IMR-90 (cell line): ENCODE measurements at regions not wholly inside any gene's neighbourhood (a gene's known extent, or its start where the extent isn't known, plus 50 kb on each side); places are given as distances from the start of the nearest gene placed in this dataset.

Source experiments
- ATAC-seq: fragments of 200-7000 bp; cut with Tn5 transposase; 2 replicates; pipeline ENCODE4 v1.9.1; 2020; ENCODE audit warnings: low read depth, mild to moderate bottlenecking, moderate library complexity
- BruUV-seq: library from RNA; stranded (reverse); fragments of 400-500 nt; replicated peaks from 2 replicates; lab custom pipeline; 2021; lab: Mats Ljungman, UMichigan
- CTCF ChIA-PET: fragments of 300-600 bp; formaldehyde crosslinking; extraction: SDS; loops from one replicate; lab custom pipeline; 2021; ENCODE audit warnings: antibody characterized with exemption; lab: Yijun Ruan, JAX
- POLR2A ChIA-PET: fragments of 300-600 bp; sonication (Branson Sonifier 250); formaldehyde crosslinking; loops from one replicate; lab custom pipeline; 2022; ENCODE audit warnings: antibody characterized with exemption; ENCODE audit not compliant: unreplicated experiment; lab: Charles Lee
- DNase-seq: peaks from one replicate; pipeline ENCODE4 v3.0.0; 2013
- H2AFZ ChIP-seq: replicated peaks from 2 replicates; pipeline ENCODE3; 2013; ENCODE audit warnings: low read length, mild to moderate bottlenecking; ENCODE audit not compliant: poor library complexity
- H2AK5ac ChIP-seq: 2 replicates; pipeline ENCODE4 v1.6.1; 2013; ENCODE audit warnings: low read depth, low read length, inconsistent platforms
- H2AK9ac ChIP-seq: replicated peaks from 2 replicates; pipeline ENCODE3; 2013; ENCODE audit warnings: mild to moderate bottlenecking, low read depth, low read length, moderate library complexity; ENCODE audit not compliant: poor library complexity
- H2BK120ac ChIP-seq: 2 replicates; pipeline ENCODE4 v1.6.1; 2013; ENCODE audit warnings: low read depth, low read length, inconsistent platforms
- H2BK15ac ChIP-seq: 3 replicates; pipeline ENCODE4 v1.6.1; 2013; ENCODE audit warnings: low read depth, low read length, inconsistent platforms
- H2BK20ac ChIP-seq: 2 replicates; pipeline ENCODE4 v1.6.1; 2013; ENCODE audit warnings: low read depth, mild to moderate bottlenecking, inconsistent platforms, low read length, moderate library complexity
- H2BK5ac ChIP-seq: 2 replicates; pipeline ENCODE4 v1.6.1; 2013; ENCODE audit warnings: mild to moderate bottlenecking, low read depth, low read length, inconsistent platforms; ENCODE audit not compliant: poor library complexity, severe bottlenecking
- H3K14ac ChIP-seq: replicated peaks from 2 replicates; pipeline ENCODE4 v1.6.1; 2013; ENCODE audit warnings: low read depth, low read length, inconsistent platforms
- H3K18ac ChIP-seq: 2 replicates; pipeline ENCODE4 v1.6.1; 2013; ENCODE audit warnings: low read depth, low read length, control low read depth
- H3K23ac ChIP-seq: 2 replicates; pipeline ENCODE4 v1.6.1; 2013; ENCODE audit warnings: low read depth, low read length, inconsistent platforms
- H3K27ac ChIP-seq: 2 replicates; pipeline ENCODE4 v1.5.1; 2013; ENCODE audit warnings: mild to moderate bottlenecking, control low read depth, low read length; ENCODE audit not compliant: insufficient read depth
- H3K27me3 ChIP-seq: 2 replicates; pipeline ENCODE4 v1.6.1; 2013; ENCODE audit warnings: low read length; ENCODE audit not compliant: control insufficient read depth, insufficient read depth
- H3K36me3 ChIP-seq: 2 replicates; pipeline ENCODE4 v1.6.1; 2013; ENCODE audit warnings: low read length, mixed read lengths; ENCODE audit not compliant: control insufficient read depth, insufficient read depth
- H3K4ac ChIP-seq: 2 replicates; pipeline ENCODE4 v1.6.1; 2013; ENCODE audit warnings: low read depth, low read length, inconsistent platforms
- H3K4me1 ChIP-seq: 2 replicates; pipeline ENCODE4 v1.6.1; 2013; ENCODE audit warnings: low read length, mixed read lengths; ENCODE audit not compliant: control insufficient read depth, insufficient read depth
- H3K4me2 ChIP-seq: 2 replicates; pipeline ENCODE4 v1.6.1; 2013; ENCODE audit warnings: low read depth, mild to moderate bottlenecking, control low read depth, low read length, moderate library complexity
- H3K4me3 ChIP-seq: 2 replicates; pipeline ENCODE4 v1.5.1; 2013; ENCODE audit warnings: low read depth, mild to moderate bottlenecking, control low read depth, low read length, moderate library complexity; ENCODE audit not compliant: insufficient read depth
- H3K56ac ChIP-seq: 2 replicates; pipeline ENCODE4 v1.6.1; 2013; ENCODE audit warnings: low read length, inconsistent platforms; ENCODE audit not compliant: insufficient read depth; ENCODE audit errors: extremely low read depth
- H3K79me1 ChIP-seq, 2 experiments: 2 replicates each; pipeline ENCODE4 v1.6.1; 2013; ENCODE audit warnings: low read length in 2 of 2, inconsistent platforms in 1 of 2, low read depth in 1 of 2
- H3K9ac ChIP-seq: 2 replicates; pipeline ENCODE4 v1.6.1; 2013; ENCODE audit warnings: low read depth, low read length, control low read depth
- H3K9me1 ChIP-seq: 2 replicates; pipeline ENCODE4 v1.6.1; 2013; ENCODE audit warnings: low read length, inconsistent platforms; ENCODE audit not compliant: insufficient read depth
- H3K9me3 ChIP-seq: 2 replicates; pipeline ENCODE4 v1.6.1; 2013; ENCODE audit warnings: low read length; ENCODE audit not compliant: control insufficient read depth, insufficient read depth
- H4K20me1 ChIP-seq: 2 replicates; pipeline ENCODE4 v1.6.1; 2013; ENCODE audit warnings: low read length, inconsistent platforms; ENCODE audit not compliant: insufficient read depth
- H4K5ac ChIP-seq: 2 replicates; pipeline ENCODE4 v1.6.1; 2013; ENCODE audit warnings: mild to moderate bottlenecking, low read depth, low read length, control low read depth
- H4K8ac ChIP-seq, 2 experiments: 2 replicates each; pipeline ENCODE4 v1.6.1; 2013; ENCODE audit warnings: low read depth in 2 of 2, low read length in 2 of 2, control low read depth in 1 of 2, inconsistent platforms in 1 of 2
- H4K91ac ChIP-seq: 2 replicates; pipeline ENCODE4 v1.6.1; 2013; ENCODE audit warnings: low read depth, low read length, inconsistent platforms; ENCODE audit not compliant: insufficient read depth
- BHLHE40 ChIP-seq: fragments of 150-350 bp; IDR thresholded peaks from 2 replicates; pipeline ENCODE4 v1.6.1; 2016; ENCODE audit warnings: mild to moderate bottlenecking, low read depth, low read length
- CEBPB ChIP-seq: IDR thresholded peaks from 2 replicates; pipeline ENCODE4 v1.6.1; 2012; ENCODE audit warnings: low read depth, low read length, improper control_type of control experiment
- CHD1 ChIP-seq: IDR thresholded peaks from 2 replicates; pipeline ENCODE4 v1.6.1; 2012; ENCODE audit warnings: low read depth, low read length, improper control_type of control experiment
- CTCF ChIP-seq: conservative IDR thresholded peaks from 2 replicates; pipeline ENCODE4 v1.5.1; 2012; ENCODE audit warnings: mild to moderate bottlenecking, low read depth, low read length, improper control_type of control experiment
- FOS ChIP-seq: fragments of 150-350 bp; IDR thresholded peaks from 2 replicates; pipeline ENCODE4 v1.6.1; 2016; ENCODE audit warnings: low read depth, low read length
- MAFK ChIP-seq: IDR thresholded peaks from 2 replicates; pipeline ENCODE4 v1.6.1; 2012; ENCODE audit warnings: low read depth, low read length, improper control_type of control experiment
- MAZ ChIP-seq: IDR thresholded peaks from 2 replicates; pipeline ENCODE4 v1.6.1; 2012; ENCODE audit warnings: low read depth, mild to moderate bottlenecking, low read length, improper control_type of control experiment, moderate library complexity, borderline replicate concordance
- MXI1 ChIP-seq: IDR thresholded peaks from 2 replicates; pipeline ENCODE4 v1.6.1; 2012; ENCODE audit warnings: low read depth, mild to moderate bottlenecking, low read length, moderate library complexity, borderline replicate concordance
- NFE2L2 ChIP-seq: fragments of 150-350 bp; IDR thresholded peaks from 2 replicates; pipeline ENCODE4 v1.6.1; 2016; ENCODE audit warnings: low read depth, mild to moderate bottlenecking, low read length
- POLR2A ChIP-seq: IDR thresholded peaks from 2 replicates; pipeline ENCODE4 v1.6.1; 2012; ENCODE audit warnings: mild to moderate bottlenecking, low read depth, low read length
- RAD21 ChIP-seq: IDR thresholded peaks from 2 replicates; pipeline ENCODE4 v1.6.1; 2012; ENCODE audit warnings: low read length, improper control_type of control experiment
- RCOR1 ChIP-seq: IDR thresholded peaks from 2 replicates; pipeline ENCODE4 v1.6.1; 2012; ENCODE audit warnings: mild to moderate bottlenecking, low read length, improper control_type of control experiment; ENCODE audit not compliant: insufficient replicate concordance
- RFX5 ChIP-seq: IDR thresholded peaks from 2 replicates; pipeline ENCODE4 v1.8.0; 2012; ENCODE audit warnings: low read depth, mild to moderate bottlenecking, low read length, moderate library complexity
- SMC3 ChIP-seq: fragments of 150-350 bp; IDR thresholded peaks from 2 replicates; pipeline ENCODE4 v1.6.1; 2016; ENCODE audit warnings: low read depth, mild to moderate bottlenecking, antibody characterized with exemption, low read length, moderate library complexity
- WGBS, 2 experiments: methylation state at CpG; one replicate each; pipeline versions ENCODE4 v1.1.5 to v1.1.7; 2013; ENCODE audit warnings: missing lambda C conversion rate in 2 of 2; ENCODE audit not compliant: insufficient read length in 1 of 2; ENCODE audit errors: extremely low coverage in 2 of 2; 5-methylcytosine and 5-hydroxymethylcytosine counted together
- dilution Hi-C: fragments of 300-500 bp; cut with HindIII; formaldehyde crosslinking; loops from one replicate; pipeline ENCODE4 v1.14.3; 2018; ENCODE audit warnings: low sequenced_read_pairs; ENCODE audit not compliant: unreplicated experiment
- in situ Hi-C: fragments of 300-500 bp; cut with MboI; formaldehyde crosslinking; loops from 3 replicates; pipeline ENCODE4 v1.14.3; 2019; ENCODE audit warnings: low sequenced_read_pairs, inconsistent platforms, mixed read lengths
- intact Hi-C: fragments of 100-400 bp; cut with micrococcal nuclease; formaldehyde crosslinking; loops from 2 replicates; pipeline ENCODE4 v1.10.0; 2022
- TF ChIP-seq, protein P1 (sequence below): fragments of 150-350 bp; IDR thresholded peaks from 2 replicates; pipeline ENCODE4 v1.6.1; 2017; ENCODE audit warnings: mild to moderate bottlenecking, antibody characterized with exemption, low read length, low read depth
- TF ChIP-seq, protein P2 (sequence below): fragments of 150-350 bp; IDR thresholded peaks from 2 replicates; pipeline ENCODE4 v1.6.1; 2016; ENCODE audit warnings: low read depth, mild to moderate bottlenecking, low read length, moderate library complexity, borderline replicate concordance

- no peak for ATAC-seq
- Histone ChIP-seq H3K14ac (no peak overlapping the region), H2AK5ac (0 out of 2 replicates have a peak overlapping the region, but pooled peaks have one; percentile 29), H4K8ac (no peak overlapping the region), H3K9me3 (no peaks in the 10 kb centered on the region), H3K18ac (no peak overlapping the region), H3K36me3 (no peaks in the 10 kb centered on the region), H4K91ac (no peak overlapping the region), H2AFZ (no peak overlapping the region), H4K5ac (no peak overlapping the region), H3K4ac (no peak overlapping the region), H3K4me3 (no peak overlapping the region), H3K23ac (no peak overlapping the region), H2BK20ac (no peak overlapping the region), H3K27ac (no peak overlapping the region), H3K9ac (no peak overlapping the region), H3K9me1 (peaks cover 9% of the 10 kb centered on the region), H3K79me1 (no peaks in the 10 kb centered on the region; a peak in 1 of 4 replicates), H2AK9ac (no peak overlapping the region), H4K20me1 (no peaks in the 10 kb centered on the region), H2BK5ac (no peak overlapping the region), H3K4me1 (peaks cover 3% of the 10 kb centered on the region), H3K4me2 (no peak overlapping the region), H3K27me3 (no peaks in the 10 kb centered on the region), H3K56ac (no peak overlapping the region), H2BK15ac (no peak overlapping the region), H2BK120ac (no peak overlapping the region)
- no TSS peak for BruUV-seq
- intact Hi-C loops: no loop called here
- in situ Hi-C loops: no loop called here
- no peak for DNase-seq
- 93% methylated on average over 3 of the region's 5 CpGs; no CpG with 5 or more reads in 1 of the 2 experiments for WGBS, 2 experiments
- CTCF ChIA-PET: no interaction called here
- dilution Hi-C loops: no loop called here
- POLR2A ChIA-PET: no interaction called here
- TF ChIP-seq MXI1 (no peak), FOS (no peak), POLR2A (no peak), RAD21 (no peak), NFE2L2 (no peak), CHD1 (no peak), BHLHE40 (no peak), CEBPB (no peak), MAFK (no peak), RFX5 (no peak), CTCF (no peak), SMC3 (no peak), MAZ (no peak), RCOR1 (no peak)
- TF ChIP-seq, protein P1, sequence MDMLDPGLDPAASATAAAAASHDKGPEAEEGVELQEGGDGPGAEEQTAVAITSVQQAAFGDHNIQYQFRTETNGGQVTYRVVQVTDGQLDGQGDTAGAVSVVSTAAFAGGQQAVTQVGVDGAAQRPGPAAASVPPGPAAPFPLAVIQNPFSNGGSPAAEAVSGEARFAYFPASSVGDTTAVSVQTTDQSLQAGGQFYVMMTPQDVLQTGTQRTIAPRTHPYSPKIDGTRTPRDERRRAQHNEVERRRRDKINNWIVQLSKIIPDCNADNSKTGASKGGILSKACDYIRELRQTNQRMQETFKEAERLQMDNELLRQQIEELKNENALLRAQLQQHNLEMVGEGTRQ: no peak
- TF ChIP-seq, protein P2, sequence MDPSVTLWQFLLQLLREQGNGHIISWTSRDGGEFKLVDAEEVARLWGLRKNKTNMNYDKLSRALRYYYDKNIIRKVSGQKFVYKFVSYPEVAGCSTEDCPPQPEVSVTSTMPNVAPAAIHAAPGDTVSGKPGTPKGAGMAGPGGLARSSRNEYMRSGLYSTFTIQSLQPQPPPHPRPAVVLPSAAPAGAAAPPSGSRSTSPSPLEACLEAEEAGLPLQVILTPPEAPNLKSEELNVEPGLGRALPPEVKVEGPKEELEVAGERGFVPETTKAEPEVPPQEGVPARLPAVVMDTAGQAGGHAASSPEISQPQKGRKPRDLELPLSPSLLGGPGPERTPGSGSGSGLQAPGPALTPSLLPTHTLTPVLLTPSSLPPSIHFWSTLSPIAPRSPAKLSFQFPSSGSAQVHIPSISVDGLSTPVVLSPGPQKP: no peak
These were observed 81.6 kb upstream of the XYLT1 start for GRCh38 chr16:17552351-17552750.
